Uterus (tissue), 3 donors: ENCODE measurements at regions not wholly inside any gene's neighbourhood (a gene's known extent, or its start where the extent isn't known, plus 50 kb on each side); places are given as distances from the start of the nearest gene placed in this dataset.

Experiments used
- DNase-seq, 2 donors: peaks; one replicate each; pipeline ENCODE4 v3.0.0-alpha.2; 2019 to 2020
- H3K27ac ChIP-seq, 2 donors: fragments of 200-600 bp; sonication (generic); 1 replicate in 1 of 2; 2 replicates in 1 of 2; pipeline ENCODE4 v1.5.1; 2016 to 2018
- H3K27me3 ChIP-seq, 2 donors: fragments of 200-600 bp; sonication (generic); one replicate each; pipeline ENCODE4 v1.5.1; 2018 to 2019; ENCODE audit warnings: control low read depth in 1 of 2
- H3K36me3 ChIP-seq, 2 donors: fragments of 200-600 bp; sonication (generic); one replicate each; pipeline ENCODE4 v1.5.1; 2019; ENCODE audit warnings: control low read depth in 1 of 2
- H3K4me1 ChIP-seq, 2 donors: fragments of 200-600 bp; sonication (generic); one replicate each; pipeline ENCODE4 v1.5.1; 2018 to 2019; ENCODE audit warnings: control low read depth in 1 of 2
- H3K4me3 ChIP-seq, 2 donors: fragments of 200-600 bp; sonication (generic); 1 replicate in 1 of 2; 2 replicates in 1 of 2; pipeline ENCODE4 v1.5.1; 2018 to 2019; ENCODE audit warnings: mild to moderate bottlenecking in 1 of 2
- H3K9me3 ChIP-seq, 2 donors: fragments of 200-600 bp; sonication (generic); one replicate each; pipeline ENCODE4 v1.5.1; 2019; ENCODE audit warnings: control low read depth in 1 of 2
- POLR2A ChIP-seq, 2 donors: fragments of 450-650 bp; IDR thresholded peaks; one replicate each; pipeline ENCODE4 v1.6.1; 2016; ENCODE audit warnings: antibody characterized with exemption in 2 of 2, mild to moderate bottlenecking in 1 of 2, moderate library complexity in 1 of 2
- intact Hi-C: fragments of 100-400 bp; cut with DNase I; formaldehyde crosslinking; loops from one replicate; pipeline ENCODE4 v1.15.1; 2023; ENCODE audit warnings: low total_unique reads
- TF ChIP-seq, protein P1 (sequence below), 4 experiments: fragments of 200-600 bp in 2 of 4; fragments of 450-650 bp in 2 of 4; sonication (generic) in 2 of 4; IDR thresholded peaks; one replicate each; pipeline ENCODE4 v1.5.1; 2016 to 2019; ENCODE audit warnings: antibody characterized with exemption in 4 of 4, mild to moderate bottlenecking in 2 of 4, moderate library complexity in 1 of 4
- donor health status: DM: yes; HTN: yes; CAD: no.

DNA sequence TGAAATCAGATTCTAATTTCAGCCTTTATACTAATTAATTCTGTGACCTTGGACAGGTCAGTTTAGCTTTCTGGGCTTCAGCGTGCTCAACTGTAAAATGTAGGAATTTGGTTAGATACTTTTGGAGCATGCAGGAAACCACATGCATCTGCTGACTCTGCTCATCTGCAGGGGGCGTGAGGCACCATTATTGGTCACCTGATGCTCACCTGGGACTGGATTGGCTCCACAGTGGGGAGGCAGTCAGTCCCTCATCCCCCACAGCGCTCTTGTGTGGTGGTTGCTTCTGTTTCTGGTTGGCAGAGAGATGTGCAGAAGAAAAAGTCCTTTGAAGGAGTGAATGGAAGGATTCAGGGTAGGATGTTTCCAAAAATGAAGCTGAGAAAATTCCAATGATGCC lies 150.9 kb upstream of the MTPN start:
- H3K27me3 ChIP-seq: no peaks in the 10 kb centered on the region
- DNase-seq: no peak
- no peak for TF ChIP-seq POLR2A (IDR thresholded peaks at IDR 0.05)
- TF ChIP-seq, protein P1, sequence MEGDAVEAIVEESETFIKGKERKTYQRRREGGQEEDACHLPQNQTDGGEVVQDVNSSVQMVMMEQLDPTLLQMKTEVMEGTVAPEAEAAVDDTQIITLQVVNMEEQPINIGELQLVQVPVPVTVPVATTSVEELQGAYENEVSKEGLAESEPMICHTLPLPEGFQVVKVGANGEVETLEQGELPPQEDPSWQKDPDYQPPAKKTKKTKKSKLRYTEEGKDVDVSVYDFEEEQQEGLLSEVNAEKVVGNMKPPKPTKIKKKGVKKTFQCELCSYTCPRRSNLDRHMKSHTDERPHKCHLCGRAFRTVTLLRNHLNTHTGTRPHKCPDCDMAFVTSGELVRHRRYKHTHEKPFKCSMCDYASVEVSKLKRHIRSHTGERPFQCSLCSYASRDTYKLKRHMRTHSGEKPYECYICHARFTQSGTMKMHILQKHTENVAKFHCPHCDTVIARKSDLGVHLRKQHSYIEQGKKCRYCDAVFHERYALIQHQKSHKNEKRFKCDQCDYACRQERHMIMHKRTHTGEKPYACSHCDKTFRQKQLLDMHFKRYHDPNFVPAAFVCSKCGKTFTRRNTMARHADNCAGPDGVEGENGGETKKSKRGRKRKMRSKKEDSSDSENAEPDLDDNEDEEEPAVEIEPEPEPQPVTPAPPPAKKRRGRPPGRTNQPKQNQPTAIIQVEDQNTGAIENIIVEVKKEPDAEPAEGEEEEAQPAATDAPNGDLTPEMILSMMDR (IDR thresholded peaks at IDR 0.05): no peak
- no peaks in the 10 kb centered on the region for H3K4me1 ChIP-seq
- no peaks in the 10 kb centered on the region for H3K36me3 ChIP-seq
- no peak overlapping the region for H3K27ac ChIP-seq
- H3K9me3 ChIP-seq: no peaks in the 10 kb centered on the region
- H3K4me3 ChIP-seq: no peak overlapping the region
- intact Hi-C loops: no loop called here

DNA sequence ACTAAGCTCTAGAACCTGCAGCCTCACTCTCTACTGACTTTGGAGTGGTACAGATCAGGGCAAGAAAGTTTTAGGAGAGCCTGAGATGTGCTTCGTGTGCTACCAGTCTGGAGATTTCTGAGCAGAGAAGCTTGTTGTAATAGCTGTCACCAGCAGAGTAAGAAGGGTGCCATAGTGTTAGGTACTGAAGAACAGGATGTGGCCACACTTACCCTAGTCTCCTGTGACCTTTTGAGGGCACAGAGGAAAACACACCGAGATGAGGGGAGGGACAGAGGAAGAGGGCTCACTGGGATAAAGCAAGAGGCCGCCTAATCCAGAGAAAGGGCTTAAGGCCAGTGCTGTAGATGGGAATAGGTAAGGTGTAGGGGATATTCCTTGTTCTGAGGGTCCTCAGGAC lies 146.2 kb upstream of the MTPN start:
- intact Hi-C loops: no loop called here
- TF ChIP-seq POLR2A (IDR thresholded peaks at IDR 0.05): no peak
- no peaks in the 10 kb centered on the region for H3K27me3 ChIP-seq
- H3K36me3 ChIP-seq: no peaks in the 10 kb centered on the region
- no peak overlapping the region for H3K27ac ChIP-seq
- DNase-seq: no peak
- no peaks in the 10 kb centered on the region for H3K9me3 ChIP-seq
- H3K4me3 ChIP-seq: no peak overlapping the region
- H3K4me1 ChIP-seq: no peaks in the 10 kb centered on the region

DNA sequence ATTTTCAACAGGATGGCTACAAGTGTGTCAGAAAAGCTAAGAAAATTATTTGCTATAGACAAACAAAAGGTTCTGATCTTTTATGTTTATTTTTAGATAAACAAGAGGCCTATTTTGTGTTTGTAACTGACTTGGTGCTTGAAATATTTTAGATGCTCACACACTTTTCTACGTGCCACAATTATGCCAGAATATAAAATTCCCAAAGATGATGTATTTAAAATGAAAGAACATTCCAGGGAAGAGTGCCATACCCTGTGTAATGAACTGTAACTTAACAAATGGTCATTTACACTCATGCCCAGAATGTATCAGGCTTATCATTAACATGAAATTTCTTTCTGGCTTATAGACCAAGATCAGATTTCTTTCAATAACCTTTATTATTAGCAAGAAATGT lies 144.9 kb upstream of the MTPN start:
- Histone ChIP-seq H3K36me3 (no peaks in the 10 kb centered on the region), H3K27me3 (no peaks in the 10 kb centered on the region), H3K4me3 (no peak overlapping the region), H3K27ac (no peak overlapping the region), H3K4me1 (no peaks in the 10 kb centered on the region), H3K9me3 (no peaks in the 10 kb centered on the region)
- TF ChIP-seq POLR2A (IDR thresholded peaks at IDR 0.05): no peak
- TF ChIP-seq, protein P1 (IDR thresholded peaks at IDR 0.05): no peak
- DNase-seq: no peak
- intact Hi-C loops: no loop called here

DNA sequence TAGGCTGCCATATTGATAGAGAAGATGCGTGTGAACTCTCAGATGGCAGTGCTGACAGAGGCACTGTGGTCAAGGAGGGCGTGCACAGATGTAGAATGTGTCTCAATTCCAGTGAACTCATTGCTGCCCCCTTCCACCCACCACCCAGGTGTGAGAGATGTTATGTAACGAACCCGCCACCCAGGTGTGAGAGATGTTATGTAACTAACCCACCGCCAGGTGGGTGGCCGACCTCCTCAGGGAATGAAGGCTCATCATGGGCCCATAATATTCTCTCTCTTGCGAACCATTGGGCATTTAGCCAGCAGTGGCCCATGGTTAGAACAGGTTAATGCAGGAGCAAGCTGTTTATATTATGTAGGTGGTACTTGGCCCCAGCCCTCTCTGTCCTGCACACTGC lies 140.4 kb upstream of the MTPN start:
- Histone ChIP-seq H3K4me3 (no peak overlapping the region), H3K36me3 (no peaks in the 10 kb centered on the region), H3K27ac (no peak overlapping the region), H3K4me1 (no peaks in the 10 kb centered on the region), H3K9me3 (no peaks in the 10 kb centered on the region), H3K27me3 (no peaks in the 10 kb centered on the region)
- intact Hi-C loops: no loop called here
- no peak for TF ChIP-seq POLR2A (IDR thresholded peaks at IDR 0.05)
- TF ChIP-seq, protein P1 (IDR thresholded peaks at IDR 0.05): no peak
- DNase-seq: no peak

DNA sequence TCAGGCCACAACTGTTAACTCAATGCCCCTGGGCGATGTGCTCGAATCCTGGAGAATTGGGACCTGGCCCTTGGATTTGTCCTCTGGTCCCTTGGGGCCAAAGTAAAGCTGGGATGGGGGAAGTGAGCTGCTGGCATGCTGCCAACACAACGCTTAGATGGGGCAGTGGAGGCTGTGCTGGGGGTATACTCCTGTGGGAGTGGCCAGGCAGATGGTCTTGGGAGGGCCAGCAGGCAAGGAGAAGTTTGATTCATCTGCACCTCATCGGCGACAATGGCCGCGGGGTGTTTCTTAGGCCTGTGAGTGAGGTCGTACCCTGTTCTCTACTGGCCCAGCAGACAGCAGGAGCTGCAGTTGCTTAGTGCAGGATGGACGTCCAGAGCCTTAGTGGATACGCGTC lies 139.0 kb upstream of the MTPN start:
- Histone ChIP-seq H3K27ac (no peak overlapping the region), H3K4me1 (no peaks in the 10 kb centered on the region), H3K27me3 (no peaks in the 10 kb centered on the region), H3K4me3 (no peak overlapping the region), H3K9me3 (no peaks in the 10 kb centered on the region), H3K36me3 (no peaks in the 10 kb centered on the region)
- TF ChIP-seq, protein P1 (IDR thresholded peaks at IDR 0.05): no peak
- no peak for DNase-seq
- intact Hi-C loops: no loop called here
